ENCODE measurements at regions not wholly inside any gene's neighbourhood (a gene's known extent, or its start where the extent isn't known, plus 50 kb on each side); places are given as distances from the start of the nearest gene placed in this dataset.
A peak's percentile ranks its signal among the peaks of the same experiment; 100 is the strongest.

GRCh38 chr1:87706779-87707228, 378.1 kb downstream of the LMO4 start:
- intact Hi-C loops (cut with micrococcal nuclease; ENCODE audit: unreplicated experiment): no loop called here
- Histone ChIP-seq H3K27me3 (replicated peaks; ENCODE audit: control insufficient read depth, insufficient read depth, low read length) (no peaks in the 10 kb centered on the region), H3K4me1 (peaks cover 16% of the 10 kb centered on the region), H3K9me3 (no peaks in the 10 kb centered on the region; the same call in 1 of the 2 replicates), H3K36me3 (ENCODE audit: control insufficient read depth, insufficient read depth, low read length) (no peaks in the 10 kb centered on the region), H3K4me3 (ENCODE audit: low read depth, low read length) (no peak overlapping the region)
- TF ChIP-seq CTCF (IDR thresholded peaks at IDR 0.05; ENCODE audit: insufficient read depth in 1 of 2, low read depth in 1 of 2, low read length in 1 of 2, severe bottlenecking in 1 of 2, unreplicated experiment in 1 of 2): no peak
- Mint-ChIP-seq H3K27me3 (ENCODE audit: insufficient read depth, unreplicated experiment) (no peaks in the 10 kb centered on the region), H3K4me1 (ENCODE audit: low read depth, unreplicated experiment) (peaks cover 14% of the 10 kb centered on the region), H3K36me3 (ENCODE audit: insufficient read depth, unreplicated experiment) (no peaks in the 10 kb centered on the region), H3K4me3 (ENCODE audit: unreplicated experiment) (no peak overlapping the region), H3K9me3 (ENCODE audit: unreplicated experiment) (no peaks in the 10 kb centered on the region), H3K27ac (ENCODE audit: unreplicated experiment) (no peak overlapping the region)
- CTCF ChIA-PET: no interaction called here
- BruUV-seq (replicated peaks): no TSS peak
- POLR2A ChIA-PET: no interaction called here
- no peak for DNase-seq

DNA sequence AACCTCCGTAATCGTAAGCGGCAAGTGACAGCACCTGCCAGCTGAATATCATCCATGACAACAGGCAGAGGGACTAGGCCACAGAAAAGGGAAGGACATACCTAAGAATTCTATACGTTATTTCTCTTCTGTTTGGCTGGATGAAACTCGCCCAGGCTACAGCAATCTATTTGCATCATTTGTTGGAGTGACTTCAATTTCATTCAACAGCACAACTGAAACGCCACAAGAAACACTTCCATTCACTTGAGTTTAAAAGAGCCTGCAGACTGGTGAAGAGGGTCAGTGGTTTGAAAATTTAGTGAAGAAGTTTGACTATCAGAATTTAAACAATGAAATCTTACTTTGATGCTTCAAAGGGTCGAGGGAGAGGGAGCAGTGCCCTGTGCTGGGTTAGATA, 378.7 kb downstream of the LMO4 start:
- POLR2A ChIA-PET: no interaction called here
- no peaks in the 10 kb centered on the region; the same call in 1 of the 2 replicates for H3K9me3 ChIP-seq
- Mint-ChIP-seq H3K27ac (ENCODE audit: unreplicated experiment) (no peak overlapping the region), H3K9me3 (ENCODE audit: unreplicated experiment) (no peaks in the 10 kb centered on the region), H3K4me3 (ENCODE audit: unreplicated experiment) (no peak overlapping the region), H3K36me3 (ENCODE audit: insufficient read depth, unreplicated experiment) (no peaks in the 10 kb centered on the region), H3K4me1 (ENCODE audit: low read depth, unreplicated experiment) (peaks cover 20% of the 10 kb centered on the region), H3K27me3 (ENCODE audit: insufficient read depth, unreplicated experiment) (no peaks in the 10 kb centered on the region)
- H3K4me1 ChIP-seq: peaks cover 19% of the 10 kb centered on the region
- no peak for DNase-seq
- no peak for TF ChIP-seq CTCF (IDR thresholded peaks at IDR 0.05; ENCODE audit: insufficient read depth in 1 of 2, low read depth in 1 of 2, low read length in 1 of 2, severe bottlenecking in 1 of 2, unreplicated experiment in 1 of 2)
- no peaks in the 10 kb centered on the region for H3K36me3 ChIP-seq (ENCODE audit: control insufficient read depth, insufficient read depth, low read length)
- intact Hi-C loops (cut with micrococcal nuclease; ENCODE audit: unreplicated experiment): no loop called here
- BruUV-seq (replicated peaks): no TSS peak
- H3K27me3 ChIP-seq (replicated peaks; ENCODE audit: control insufficient read depth, insufficient read depth, low read length): no peaks in the 10 kb centered on the region
- CTCF ChIA-PET: no interaction called here
- no peak overlapping the region for H3K4me3 ChIP-seq (ENCODE audit: low read depth, low read length)

DNA sequence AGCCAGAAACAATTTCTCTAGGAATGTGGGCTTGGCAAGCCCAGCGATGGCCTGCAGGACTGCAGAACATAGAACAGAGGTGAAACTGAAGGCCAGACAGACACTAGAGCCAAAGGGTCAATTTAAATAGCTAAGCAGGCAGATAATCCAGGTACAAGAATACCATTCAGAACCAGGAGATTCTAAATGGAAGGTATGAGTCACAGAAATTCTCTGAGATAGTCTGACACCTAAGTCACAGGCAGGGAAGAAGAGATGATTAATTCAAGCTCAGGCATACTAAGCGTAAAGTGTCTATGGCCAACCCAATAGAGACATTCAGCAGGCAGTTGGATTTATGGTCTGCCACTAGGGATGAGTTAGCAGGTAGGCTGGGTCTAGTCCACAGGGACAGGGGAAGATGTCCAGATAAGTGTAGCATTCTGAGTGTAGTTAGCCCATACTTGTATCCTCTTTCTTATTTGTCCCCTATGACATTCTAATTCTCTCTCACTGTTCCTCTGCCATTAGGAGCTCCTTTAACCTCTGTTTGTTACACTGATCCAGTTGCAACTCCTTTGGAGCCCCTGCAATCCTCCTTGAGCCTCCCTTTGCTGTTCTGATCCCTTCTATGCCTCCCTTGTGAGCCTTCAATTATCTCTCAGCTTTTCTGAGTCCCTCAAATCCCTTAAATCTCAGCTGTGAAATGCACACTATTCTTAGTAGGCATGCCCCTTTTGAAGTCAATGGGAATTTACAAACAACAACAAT, 383.8 kb downstream of the LMO4 start:
- intact Hi-C loops (cut with micrococcal nuclease; ENCODE audit: unreplicated experiment): loop anchor here (5.0 to 10.0 kb wide), 2 partner anchors 100 to 242 kb away; no protein-coding TSS in a partner anchor
- DNase-seq: peak; percentile 44 to 68
- POLR2A ChIA-PET: interaction anchor here (0.5 kb wide), 1 partner anchor 384 kb away, joined by 5 read pairs; the partner anchor contains the start of gene LMO4
- Histone ChIP-seq H3K4me3 (ENCODE audit: low read depth, low read length) (no peak overlapping the region), H3K4me1 (peaks cover 31% of the 10 kb centered on the region), H3K9me3 (no peaks in the 10 kb centered on the region), H3K27me3 (replicated peaks; ENCODE audit: control insufficient read depth, insufficient read depth, low read length) (no peaks in the 10 kb centered on the region), H3K36me3 (ENCODE audit: control insufficient read depth, insufficient read depth, low read length) (no peaks in the 10 kb centered on the region)
- H3K36me3 Mint-ChIP-seq (ENCODE audit: insufficient read depth, unreplicated experiment): no peaks in the 10 kb centered on the region
- CTCF ChIA-PET: no interaction called here
- no peaks in the 10 kb centered on the region for H3K27me3 Mint-ChIP-seq (ENCODE audit: insufficient read depth, unreplicated experiment)
- no peak for TF ChIP-seq CTCF (IDR thresholded peaks at IDR 0.05; ENCODE audit: insufficient read depth in 1 of 2, low read depth in 1 of 2, low read length in 1 of 2, severe bottlenecking in 1 of 2, unreplicated experiment in 1 of 2)
- H3K27ac Mint-ChIP-seq (ENCODE audit: unreplicated experiment): peak overlapping the region; percentile 63
- peak overlapping the region; percentile 8 for H3K4me3 Mint-ChIP-seq (ENCODE audit: unreplicated experiment)
- peaks cover 41% of the 10 kb centered on the region for H3K4me1 Mint-ChIP-seq (ENCODE audit: low read depth, unreplicated experiment)
- peaks cover 9% of the 10 kb centered on the region for H3K9me3 Mint-ChIP-seq (ENCODE audit: unreplicated experiment)
- no TSS peak for BruUV-seq (replicated peaks)

Measured in Caco-2 (cell line).